GM12891 (cell line): ENCODE measurements at regions not wholly inside any gene's neighbourhood (a gene's known extent, or its start where the extent isn't known, plus 50 kb on each side); places are given as distances from the start of the nearest gene placed in this dataset.

ENCODE experiments used
- PAX5 ChIP-seq: IDR thresholded peaks from 2 replicates; pipeline ENCODE4 v1.6.1; 2011; ENCODE audit warnings: low read length, moderate library complexity, mild to moderate bottlenecking; ENCODE audit not compliant: insufficient read depth, severe bottlenecking
- POLR2A ChIP-seq: IDR thresholded peaks from 2 replicates; pipeline ENCODE4 v1.6.1; 2011; ENCODE audit warnings: low read depth, low read length, control low read depth
- POLR2AphosphoS5 ChIP-seq: IDR thresholded peaks from 2 replicates; pipeline ENCODE4 v1.6.1; 2011; ENCODE audit warnings: low read depth, low read length, control low read depth
- POU2F2 ChIP-seq: IDR thresholded peaks from 2 replicates; pipeline ENCODE4 v1.6.1; 2011; ENCODE audit warnings: low read depth, mild to moderate bottlenecking, control low read depth, low read length, moderate library complexity
- SPI1 ChIP-seq: IDR thresholded peaks from 2 replicates; pipeline ENCODE4 v1.6.1; 2011; ENCODE audit warnings: low read depth, low read length, control low read depth
- TAF1 ChIP-seq: IDR thresholded peaks from 2 replicates; pipeline ENCODE4 v1.6.1; 2011; ENCODE audit warnings: low read depth, low read length, control low read depth

DNA sequence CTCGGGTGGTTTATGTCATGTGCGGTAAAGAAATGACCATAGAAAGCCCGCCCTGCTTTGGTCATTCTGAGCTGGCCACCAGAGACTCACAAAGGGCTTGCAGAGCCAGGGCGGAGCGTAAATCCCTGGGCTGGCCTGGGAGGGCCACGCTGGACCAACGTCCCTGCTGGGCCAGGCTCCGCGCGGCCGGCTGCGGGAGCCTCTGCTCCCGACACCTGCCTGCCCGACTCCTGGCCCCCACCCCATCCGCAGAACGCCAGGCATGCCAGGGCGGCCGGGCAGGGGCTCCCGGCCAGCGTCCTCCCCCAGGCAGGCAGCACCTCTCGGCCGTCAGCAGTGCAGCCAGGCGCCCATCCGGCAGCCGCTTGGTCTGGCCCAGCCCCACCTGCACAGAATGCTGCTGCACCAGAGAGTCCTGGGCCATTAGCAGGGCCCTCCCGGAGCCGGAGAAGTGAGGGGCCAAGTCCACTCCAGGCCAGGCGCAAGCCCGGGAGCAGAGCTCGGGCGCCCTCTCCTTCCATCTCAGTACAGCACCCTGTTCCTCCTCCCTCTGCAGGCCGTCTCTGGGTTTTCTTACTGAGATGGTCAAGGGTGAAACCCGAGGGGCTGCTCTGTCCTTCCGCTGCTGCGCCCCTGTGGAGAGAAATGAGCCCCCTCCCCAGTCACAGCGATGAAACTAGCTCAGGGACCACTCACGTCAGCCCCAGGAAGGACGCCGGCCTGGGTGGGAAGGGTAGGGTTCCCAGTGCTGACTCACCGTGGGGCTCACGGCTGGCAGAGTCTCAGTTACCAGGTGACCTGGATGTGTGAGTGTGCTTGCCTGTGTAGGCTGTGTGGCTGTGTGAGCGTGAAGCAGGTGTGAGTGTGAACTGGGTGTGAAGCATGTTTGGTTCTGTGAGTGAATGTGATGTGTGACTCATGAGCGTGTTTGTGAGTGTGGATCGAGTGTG, 83.3 kb downstream of the PTGR3 start:
- TF ChIP-seq TAF1 (no peak), POLR2A (no peak), POLR2AphosphoS5 (no peak), SPI1 (no peak), POU2F2 (no peak), PAX5 (no peak)
